GM12878 (cell line): ENCODE measurements at regions not wholly inside any gene's neighbourhood (a gene's known extent, or its start where the extent isn't known, plus 50 kb on each side); places are given as distances from the start of the nearest gene placed in this dataset.

ENCODE experiments used
- ATAC-seq: fragments of 200-7000 bp; cut with Tn5 transposase; 3 replicates; pipeline ENCODE4 v1.9.1; 2020; ENCODE audit warnings: mild to moderate bottlenecking, moderate library complexity
- BruUV-seq: library from RNA; stranded (reverse); fragments of 400-500 nt; replicated peaks from 2 replicates; lab custom pipeline; 2021; lab: Mats Ljungman, UMichigan
- CTCF ChIA-PET: fragments of 300-600 bp; sonication (Branson Sonifier 250); formaldehyde crosslinking; extraction: SDS; loops from one replicate; lab custom pipeline; 2021; ENCODE audit warnings: inconsistent platforms; lab: Yijun Ruan, JAX
- POLR2A ChIA-PET: fragments of 350-600 bp; formaldehyde crosslinking; extraction: SDS; loops from one replicate; lab custom pipeline; 2021; ENCODE audit warnings: inconsistent platforms; lab: Charles Lee
- RAD21 ChIA-PET: fragments of 300-600 bp; sonication (Branson Sonifier 250); formaldehyde crosslinking; loops from one replicate; lab custom pipeline; 2023; ENCODE audit warnings: antibody characterized with exemption; ENCODE audit not compliant: unreplicated experiment; lab: Charles Lee
- SMC1A ChIA-PET: fragments of 300-600 bp; sonication (Branson Sonifier 250); formaldehyde crosslinking; loops from one replicate; lab custom pipeline; 2023; ENCODE audit not compliant: unreplicated experiment, uncharacterized antibody; lab: Charles Lee
- DNase-seq: peaks from one replicate; pipeline ENCODE4 v3.0.0-alpha.2; 2011; ENCODE audit warnings: low read depth, low spot score
- FAIRE-seq: peaks from 3 replicates; lab custom pipeline; 2011; peaks lifted over from hg19 to GRCh38; lab: Jason Lieb, UNC
- H2AFZ ChIP-seq: 2 replicates; pipeline ENCODE4 v1.6.0; 2011; ENCODE audit warnings: low read depth, low read length, control low read depth; ENCODE audit not compliant: control insufficient read depth
- H3K27ac ChIP-seq: 2 replicates; pipeline ENCODE4 v1.5.1; 2011; ENCODE audit warnings: control low read depth; ENCODE audit not compliant: control insufficient read depth, insufficient read depth
- H3K27me3 ChIP-seq, 2 experiments: replicated peaks in 1 of 2; 2 replicates each; pipeline versions ENCODE4 v1.6.0 to v1.6.1; 2011; ENCODE audit warnings: low read length in 1 of 2; ENCODE audit not compliant: control insufficient read depth in 2 of 2, insufficient read depth in 2 of 2
- H3K36me3 ChIP-seq, 2 experiments: 2 replicates each; pipeline ENCODE4 v1.5.1; 2011; ENCODE audit warnings: low read length in 1 of 2; ENCODE audit not compliant: control insufficient read depth in 2 of 2, insufficient read depth in 2 of 2
- H3K4me1 ChIP-seq: 2 replicates; pipeline ENCODE4 v1.6.1; 2011; ENCODE audit warnings: mild to moderate bottlenecking, low read length, moderate library complexity, mixed read lengths; ENCODE audit not compliant: control insufficient read depth, insufficient read depth
- H3K4me2 ChIP-seq: 2 replicates; pipeline ENCODE4 v1.6.0; 2011; ENCODE audit warnings: control low read depth; ENCODE audit not compliant: control insufficient read depth, insufficient read depth
- H3K4me3 ChIP-seq: fragments of 200-600 bp; sonication (generic); 2 replicates; pipeline ENCODE4 v1.5.1; 2016
- H3K79me2 ChIP-seq: 2 replicates; pipeline ENCODE4 v1.6.0; 2011; ENCODE audit warnings: low read length; ENCODE audit not compliant: control insufficient read depth, insufficient read depth
- H3K9ac ChIP-seq: 2 replicates; pipeline ENCODE4 v1.8.0; 2011; ENCODE audit warnings: low read length, control low read depth, mixed read lengths; ENCODE audit not compliant: control insufficient read depth, insufficient read depth
- H3K9me3 ChIP-seq: replicated peaks from 3 replicates; pipeline ENCODE4 v1.5.1; 2011; ENCODE audit warnings: mild to moderate bottlenecking, low read length; ENCODE audit not compliant: control insufficient read depth, insufficient read depth
- H4K20me1 ChIP-seq: 2 replicates; pipeline ENCODE4 v1.6.0; 2011; ENCODE audit not compliant: control insufficient read depth, insufficient read depth
- CBFB ChIP-seq: IDR thresholded peaks from 2 replicates; pipeline ENCODE4 v1.6.1; 2016; ENCODE audit warnings: antibody characterized with exemption, low read depth
- CEBPZ ChIP-seq: fragments of 150-350 bp; IDR thresholded peaks from 2 replicates; pipeline ENCODE4 v1.6.1; 2016; ENCODE audit warnings: low read depth, low read length
- EP300 ChIP-seq, 2 experiments: fragments of 150-350 bp in 1 of 2; IDR thresholded peaks; 2 replicates each; pipeline ENCODE4 v1.6.1; 2011 to 2012; ENCODE audit warnings: low read depth in 2 of 2, low read length in 2 of 2, borderline replicate concordance in 1 of 2, improper control_type of control experiment in 1 of 2, inconsistent platforms in 1 of 2; ENCODE audit not compliant: control insufficient read depth in 1 of 2
- HDAC6 ChIP-seq: fragments of 200-600 bp; sonication (generic); IDR thresholded peaks from one replicate; pipeline ENCODE4 v1.8.0; 2017; ENCODE audit warnings: antibody characterized with exemption; ENCODE audit not compliant: unreplicated experiment
- IRF3 ChIP-seq: fragments of 450-650 bp; IDR thresholded peaks from 2 replicates; pipeline ENCODE4 v1.6.1; 2014; ENCODE audit warnings: mild to moderate bottlenecking
- IRF5 ChIP-seq: fragments of 450-650 bp; IDR thresholded peaks from 2 replicates; pipeline ENCODE4 v1.6.1; 2017; ENCODE audit warnings: borderline replicate concordance
- PAX8 ChIP-seq: fragments of 450-650 bp; IDR thresholded peaks from 2 replicates; pipeline ENCODE4 v1.6.1; 2017; ENCODE audit warnings: mild to moderate bottlenecking, moderate library complexity
- PML ChIP-seq: IDR thresholded peaks from 2 replicates; pipeline ENCODE4 v1.6.1; 2012; ENCODE audit warnings: low read length, inconsistent platforms
- RELA ChIP-seq: fragments of 450-650 bp; IDR thresholded peaks from 2 replicates; pipeline ENCODE4 v1.8.0; 2014; ENCODE audit warnings: borderline replicate concordance; ENCODE audit not compliant: partially characterized antibody
- SMAD1 ChIP-seq: fragments of 450-650 bp; IDR thresholded peaks from 2 replicates; pipeline ENCODE4 v1.6.1; 2018; ENCODE audit warnings: mild to moderate bottlenecking, low read depth; ENCODE audit not compliant: partially characterized antibody
- SMAD5 ChIP-seq: IDR thresholded peaks from 2 replicates; pipeline ENCODE4 v1.6.1; 2016; ENCODE audit warnings: antibody characterized with exemption, low read depth
- SMC3 ChIP-seq: IDR thresholded peaks from 2 replicates; pipeline ENCODE4 v1.6.1; 2011; ENCODE audit warnings: low read length, improper control_type of control experiment, borderline replicate concordance
- STAT1 ChIP-seq: fragments of 450-650 bp; conservative IDR thresholded peaks from 2 replicates; pipeline ENCODE4 v1.6.1; 2014; ENCODE audit warnings: antibody characterized with exemption, mild to moderate bottlenecking
- YBX1 ChIP-seq: fragments of 450-650 bp; IDR thresholded peaks from 2 replicates; pipeline ENCODE4 v1.6.1; 2016; ENCODE audit warnings: antibody characterized with exemption
- ZBED1 ChIP-seq: IDR thresholded peaks from 2 replicates; pipeline ENCODE4 v1.6.1; 2016; ENCODE audit warnings: borderline replicate concordance
- ZNF207 ChIP-seq: fragments of 450-650 bp; IDR thresholded peaks from 2 replicates; pipeline ENCODE4 v1.6.1; 2014; ENCODE audit warnings: antibody characterized with exemption, mild to moderate bottlenecking, borderline replicate concordance
- ZZZ3 ChIP-seq: IDR thresholded peaks from 2 replicates; pipeline ENCODE4 v1.6.1; 2011; ENCODE audit warnings: low read depth; ENCODE audit not compliant: control insufficient read depth, insufficient read length
- WGBS: methylation state at CpG from one replicate; pipeline ENCODE4 v1.1.6; 2016; ENCODE audit warnings: low lambda C conversion rate; ENCODE audit not compliant: insufficient replicate concordance, insufficient coverage; ENCODE audit errors: missing lambda C conversion rate; 5-methylcytosine and 5-hydroxymethylcytosine counted together
- in situ Hi-C: fragments of 300-500 bp; cut with MboI; formaldehyde crosslinking; loops from 9 replicates; pipeline ENCODE4 v1.14.3; 2018; ENCODE audit warnings: mixed read lengths
- intact Hi-C: fragments of 100-400 bp; cut with micrococcal nuclease; formaldehyde crosslinking; loops from one replicate; pipeline ENCODE4 v1.14.2; 2022; ENCODE audit not compliant: unreplicated experiment

GRCh38 chr3:159625594-159625993 is 363.0 kb upstream of the IL12A start (continued):
- TF ChIP-seq YBX1: no peak
- TF ChIP-seq HDAC6: no peak
- TF ChIP-seq ZNF207: no peak
- no peak for TF ChIP-seq STAT1
- TF ChIP-seq SMAD1: no peak
- TF ChIP-seq ZZZ3: no peak
- TF ChIP-seq IRF3: no peak
- no peak for TF ChIP-seq EP300 (IDR thresholded peaks at IDR 0.05; ENCODE audit: borderline replicate concordance in 1 of 2, control insufficient read depth in 1 of 2, low read depth in 2 of 2, low read length in 2 of 2)
- TF ChIP-seq PAX8: no peak
- no peak for TF ChIP-seq RELA
- TF ChIP-seq, all 136 proteins: peak for 0

GRCh38 chr3:159626598-159626997 is 362.0 kb upstream of the IL12A start:
- H3K27me3 ChIP-seq: no peaks in the 10 kb centered on the region; a peak in 1 of 4 replicates
- H3K4me2 ChIP-seq: no peak overlapping the region
- H4K20me1 ChIP-seq: no peaks in the 10 kb centered on the region
- intact Hi-C loops (no loop called here), in situ Hi-C loops (no loop called here)
- ChIA-PET CTCF (interaction anchor here (1.4 kb wide), 1 partner anchor 11 kb away, joined by 3 read pairs; no protein-coding TSS in a partner anchor), POLR2A (no interaction called here), SMC1A (no interaction called here), RAD21 (no interaction called here)
- ATAC-seq (no peak), FAIRE-seq (no peak), DNase-seq (no peak)
- no peak overlapping the region for H3K27ac ChIP-seq
- H3K9ac ChIP-seq: no peak overlapping the region
- BruUV-seq: no TSS peak
- no peaks in the 10 kb centered on the region for H3K4me1 ChIP-seq
- no peak overlapping the region for H2AFZ ChIP-seq
- 0% methylated on average over 1 of the region's 1 CpG for WGBS
- H3K36me3 ChIP-seq: no peaks in the 10 kb centered on the region
- no peaks in the 10 kb centered on the region for H3K79me2 ChIP-seq
- H3K4me3 ChIP-seq: no peak overlapping the region
- no peaks in the 10 kb centered on the region for H3K9me3 ChIP-seq
- TF ChIP-seq ZBED1 (no peak), CBFB (no peak), CEBPZ (no peak), IRF3 (no peak), RELA (no peak), SMC3 (no peak), SMAD5 (no peak), PML (no peak), IRF5 (no peak)
